Adrenal gland (tissue), 5 donors: ENCODE measurements at regions not wholly inside any gene's neighbourhood (a gene's known extent, or its start where the extent isn't known, plus 50 kb on each side); places are given as distances from the start of the nearest gene placed in this dataset.

ENCODE experiments used
- CTCF ChIP-seq, 6 experiments: fragments of 450-650 bp in 4 of 6; fragments of 200-600 bp in 2 of 6; sonication (generic) in 1 of 6; IDR thresholded peaks; 1 replicate in 5 of 6; 2 replicates in 1 of 6; pipeline versions ENCODE4 v1.5.1 to v1.8.0; 2016 to 2021; ENCODE audit warnings: antibody characterized with exemption in 6 of 6, mild to moderate bottlenecking in 2 of 6, moderate library complexity in 1 of 6
- POLR2A ChIP-seq, 2 donors: fragments of 450-650 bp; IDR thresholded peaks; one replicate each; pipeline ENCODE4 v1.6.1; 2017; ENCODE audit warnings: antibody characterized with exemption in 2 of 2, mild to moderate bottlenecking in 2 of 2, moderate library complexity in 1 of 2
- donor health status: DM: no; HTN: no; CAD: no.

- TF ChIP-seq CTCF (IDR thresholded peaks at IDR 0.05) (peak in 1 of 6 experiments; percentile 2), POLR2A (IDR thresholded peaks at IDR 0.05) (no peak)
These were observed 640.4 kb downstream of the TYW1 start for GRCh38 chr7:67637023-67637358.
